GM18519 (cell line): ENCODE measurements at regions not wholly inside any gene's neighbourhood (a gene's known extent, or its start where the extent isn't known, plus 50 kb on each side); places are given as distances from the start of the nearest gene placed in this dataset.
"Not testable (repeated sequence)": the region's sequence is repeated elsewhere in the genome, so short reads cannot be mapped to it uniquely, and the experiment has no call there.

Experiments
- ATAC-seq: cut with Tn5 transposase; IDR thresholded peaks from one replicate; pipeline ENCODE4 v1.9.1; 2021; ENCODE audit warnings: mild to moderate bottlenecking, moderate library complexity; ENCODE audit not compliant: unreplicated experiment, low FRiP score

GRCh38 chr11:100528872-100529416 is 158.1 kb upstream of the ARHGAP42 start:
- no peak for ATAC-seq

- ATAC-seq, result not testable (repeated sequence)
Observed at GRCh38 chr11:100531290-100531689, 155.8 kb upstream of the ARHGAP42 start.

- no peak for ATAC-seq
Observed at GRCh38 chr11:100536979-100537378, 150.1 kb upstream of the ARHGAP42 start.

- ATAC-seq, result no peak
Observed at GRCh38 chr11:100543386-100543785, 143.7 kb upstream of the ARHGAP42 start.

- no peak for ATAC-seq
Observed at GRCh38 chr11:100545556-100545955, 141.5 kb upstream of the ARHGAP42 start.

GRCh38 chr11:100545970-100546369 is 141.1 kb upstream of the ARHGAP42 start:
- no peak for ATAC-seq

GRCh38 chr11:100546714-100547113 is 140.4 kb upstream of the ARHGAP42 start:
- ATAC-seq, result no peak

GRCh38 chr11:100550298-100550697 is 136.8 kb upstream of the ARHGAP42 start:
- ATAC-seq, result no peak

- ATAC-seq, result no peak
Observed at GRCh38 chr11:100550912-100551632, 136.0 kb upstream of the ARHGAP42 start.

GRCh38 chr11:100555931-100556330 is 131.2 kb upstream of the ARHGAP42 start:
- no peak for ATAC-seq

GRCh38 chr11:100556781-100557180 is 130.3 kb upstream of the ARHGAP42 start:
- ATAC-seq, result no peak

- ATAC-seq, result no peak
Observed at GRCh38 chr11:100557830-100558611, 129.1 kb upstream of the ARHGAP42 start.

GRCh38 chr11:100560606-100561005 is 126.5 kb upstream of the ARHGAP42 start:
- no peak for ATAC-seq

- no peak for ATAC-seq
Observed at GRCh38 chr11:100561323-100561722, 125.8 kb upstream of the ARHGAP42 start.

GRCh38 chr11:100562128-100562527 is 125.0 kb upstream of the ARHGAP42 start:
- ATAC-seq, result no peak

GRCh38 chr11:100563541-100564280 is 123.4 kb upstream of the ARHGAP42 start:
- no peak for ATAC-seq

- ATAC-seq, result no peak
Observed at GRCh38 chr11:100573911-100574513, 113.1 kb upstream of the ARHGAP42 start.

- ATAC-seq, result no peak
Observed at GRCh38 chr11:100574894-100575769, 112.0 kb upstream of the ARHGAP42 start.

GRCh38 chr11:100575860-100576717 is 111.0 kb upstream of the ARHGAP42 start:
- peak; percentile 89 for ATAC-seq
